ENCODE measurements at regions not wholly inside any gene's neighbourhood (a gene's known extent, or its start where the extent isn't known, plus 50 kb on each side); places are given as distances from the start of the nearest gene placed in this dataset.

DNA sequence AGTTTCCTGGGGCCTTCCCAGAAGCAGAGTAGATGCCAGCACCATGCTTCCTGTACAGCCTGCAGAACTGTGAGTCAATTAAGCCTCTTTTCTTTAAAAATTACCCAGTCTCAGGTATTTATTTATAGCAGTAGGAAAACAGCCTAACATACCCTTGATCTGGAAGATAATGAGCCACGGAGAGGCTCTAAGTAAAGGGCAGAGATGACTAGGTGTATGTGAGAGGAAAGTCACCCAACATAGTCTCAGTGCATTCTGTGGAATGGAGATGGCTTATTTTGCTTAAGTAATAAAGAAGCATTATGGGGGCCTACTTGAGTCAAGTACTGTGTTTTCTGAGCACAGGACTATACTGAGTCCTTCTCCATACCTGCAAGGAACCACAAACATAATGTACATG, 199.5 kb downstream of the CPEB2 start:
- TF ChIP-seq, protein P1, sequence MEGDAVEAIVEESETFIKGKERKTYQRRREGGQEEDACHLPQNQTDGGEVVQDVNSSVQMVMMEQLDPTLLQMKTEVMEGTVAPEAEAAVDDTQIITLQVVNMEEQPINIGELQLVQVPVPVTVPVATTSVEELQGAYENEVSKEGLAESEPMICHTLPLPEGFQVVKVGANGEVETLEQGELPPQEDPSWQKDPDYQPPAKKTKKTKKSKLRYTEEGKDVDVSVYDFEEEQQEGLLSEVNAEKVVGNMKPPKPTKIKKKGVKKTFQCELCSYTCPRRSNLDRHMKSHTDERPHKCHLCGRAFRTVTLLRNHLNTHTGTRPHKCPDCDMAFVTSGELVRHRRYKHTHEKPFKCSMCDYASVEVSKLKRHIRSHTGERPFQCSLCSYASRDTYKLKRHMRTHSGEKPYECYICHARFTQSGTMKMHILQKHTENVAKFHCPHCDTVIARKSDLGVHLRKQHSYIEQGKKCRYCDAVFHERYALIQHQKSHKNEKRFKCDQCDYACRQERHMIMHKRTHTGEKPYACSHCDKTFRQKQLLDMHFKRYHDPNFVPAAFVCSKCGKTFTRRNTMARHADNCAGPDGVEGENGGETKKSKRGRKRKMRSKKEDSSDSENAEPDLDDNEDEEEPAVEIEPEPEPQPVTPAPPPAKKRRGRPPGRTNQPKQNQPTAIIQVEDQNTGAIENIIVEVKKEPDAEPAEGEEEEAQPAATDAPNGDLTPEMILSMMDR (conservative IDR thresholded peaks at IDR 0.05; ENCODE audit: low read length) = no peak
- no peak for TF ChIP-seq EZH2phosphoT487 (IDR thresholded peaks at IDR 0.05; ENCODE audit: borderline replicate concordance)
